Thymus (tissue), 11 donors: ENCODE measurements at regions not wholly inside any gene's neighbourhood (a gene's known extent, or its start where the extent isn't known, plus 50 kb on each side); places are given as distances from the start of the nearest gene placed in this dataset.

ENCODE experiments used
- DNase-seq, 9 donors: peaks; one replicate each; pipeline ENCODE4 v3.0.0-alpha.2; 2013; ENCODE audit warnings: low spot score in 9 of 9, low read depth in 6 of 9, missing footprints in 1 of 9
- H3K27ac ChIP-seq, 2 donors: one replicate each; pipeline ENCODE4 v1.5.1; 2013; ENCODE audit warnings: control low read depth in 1 of 2, low read depth in 1 of 2, low read length in 1 of 2, mild to moderate bottlenecking in 1 of 2, moderate library complexity in 1 of 2
- H3K27me3 ChIP-seq, 2 donors: one replicate each; pipeline ENCODE4 v1.5.1; 2013; ENCODE audit warnings: low read length in 1 of 2; ENCODE audit not compliant: control insufficient read depth in 2 of 2, insufficient read depth in 1 of 2
- H3K36me3 ChIP-seq, 2 donors: one replicate each; pipeline ENCODE4 v1.5.1; 2013; ENCODE audit warnings: low read length in 1 of 2, mild to moderate bottlenecking in 1 of 2, moderate library complexity in 1 of 2; ENCODE audit not compliant: control insufficient read depth in 2 of 2, insufficient read depth in 2 of 2
- H3K4me1 ChIP-seq, 2 donors: one replicate each; pipeline ENCODE4 v1.5.1; 2013; ENCODE audit warnings: low read length in 2 of 2; ENCODE audit not compliant: control insufficient read depth in 2 of 2, insufficient read depth in 2 of 2
- H3K4me3 ChIP-seq, 2 donors: one replicate each; pipeline ENCODE4 v1.5.1; 2013; ENCODE audit warnings: low read length in 2 of 2, control low read depth in 1 of 2, mild to moderate bottlenecking in 1 of 2
- H3K9me3 ChIP-seq, 2 donors: one replicate each; pipeline ENCODE4 v1.5.1; 2013; ENCODE audit warnings: low read length in 1 of 2, mild to moderate bottlenecking in 1 of 2; ENCODE audit not compliant: control insufficient read depth in 2 of 2, insufficient read depth in 1 of 2
- WGBS: extraction: QIAGEN DNeasy Blood & Tissue Kit; methylation state at CpG from one replicate; pipeline ENCODE4 v1.1.7; 2013; 5-methylcytosine and 5-hydroxymethylcytosine counted together
- donor health status: healthy.

GRCh38 chr10:130360826-130361311 is 224.7 kb downstream of the GLRX3 start:
- H3K4me1 ChIP-seq = no peaks in the 10 kb centered on the region
- H3K9me3 ChIP-seq = no peaks in the 10 kb centered on the region
- DNase-seq = no peak
- H3K27me3 ChIP-seq = no peaks in the 10 kb centered on the region
- no peaks in the 10 kb centered on the region for H3K36me3 ChIP-seq
- WGBS = 90% methylated on average over 11 of the region's 11 CpGs
- no peak overlapping the region for H3K27ac ChIP-seq
- H3K4me3 ChIP-seq = no peak overlapping the region

- Histone ChIP-seq H3K9me3 (no peaks in the 10 kb centered on the region), H3K4me1 (no peaks in the 10 kb centered on the region), H3K27ac (no peak overlapping the region), H3K27me3 (no peaks in the 10 kb centered on the region), H3K36me3 (no peaks in the 10 kb centered on the region), H3K4me3 (no peak overlapping the region)
- WGBS = 91% methylated on average over 10 of the region's 10 CpGs
- DNase-seq = no peak
Observed at GRCh38 chr10:130361351-130362105, 225.3 kb downstream of the GLRX3 start.

GRCh38 chr10:130362308-130362761 is 226.1 kb downstream of the GLRX3 start:
- Histone ChIP-seq H3K36me3 (no peaks in the 10 kb centered on the region), H3K9me3 (no peaks in the 10 kb centered on the region), H3K27me3 (no peaks in the 10 kb centered on the region), H3K27ac (no peak overlapping the region), H3K4me1 (no peaks in the 10 kb centered on the region), H3K4me3 (no peak overlapping the region)
- no peak for DNase-seq
- 74% methylated on average over 9 of the region's 9 CpGs for WGBS

- H3K27ac ChIP-seq = no peak overlapping the region
- no peaks in the 10 kb centered on the region for H3K36me3 ChIP-seq
- no peak overlapping the region for H3K4me3 ChIP-seq
- H3K27me3 ChIP-seq = no peaks in the 10 kb centered on the region
- H3K9me3 ChIP-seq = no peaks in the 10 kb centered on the region
- WGBS = 93% methylated on average over 5 of the region's 5 CpGs
- DNase-seq = no peak
- no peaks in the 10 kb centered on the region for H3K4me1 ChIP-seq
Observed at GRCh38 chr10:130363051-130363450, 226.9 kb downstream of the GLRX3 start.

GRCh38 chr10:130363899-130364445 is 227.8 kb downstream of the GLRX3 start:
- H3K4me3 ChIP-seq = no peak overlapping the region
- no peak for DNase-seq
- H3K36me3 ChIP-seq = no peaks in the 10 kb centered on the region
- no peak overlapping the region for H3K27ac ChIP-seq
- no peaks in the 10 kb centered on the region for H3K4me1 ChIP-seq
- no peaks in the 10 kb centered on the region for H3K27me3 ChIP-seq
- WGBS = 92% methylated on average over 8 of the region's 8 CpGs
- H3K9me3 ChIP-seq = no peaks in the 10 kb centered on the region

GRCh38 chr10:130364631-130365411 is 228.6 kb downstream of the GLRX3 start:
- WGBS = 72% methylated on average over 17 of the region's 17 CpGs
- Histone ChIP-seq H3K27me3 (no peaks in the 10 kb centered on the region), H3K9me3 (no peaks in the 10 kb centered on the region), H3K36me3 (no peaks in the 10 kb centered on the region), H3K4me1 (no peaks in the 10 kb centered on the region), H3K27ac (no peak overlapping the region), H3K4me3 (no peak overlapping the region)
- no peak for DNase-seq

GRCh38 chr10:130368761-130369560 is 232.8 kb downstream of the GLRX3 start:
- H3K9me3 ChIP-seq = no peaks in the 10 kb centered on the region
- no peaks in the 10 kb centered on the region for H3K4me1 ChIP-seq
- no peak overlapping the region for H3K27ac ChIP-seq
- no peaks in the 10 kb centered on the region for H3K27me3 ChIP-seq
- DNase-seq = no peak
- H3K36me3 ChIP-seq = no peaks in the 10 kb centered on the region
- 81% methylated on average over 20 of the region's 20 CpGs for WGBS
- no peak overlapping the region for H3K4me3 ChIP-seq

- H3K27ac ChIP-seq = no peak overlapping the region
- DNase-seq = no peak
- no peaks in the 10 kb centered on the region for H3K36me3 ChIP-seq
- H3K4me3 ChIP-seq = no peak overlapping the region
- WGBS = 89% methylated on average over 13 of the region's 13 CpGs
- H3K27me3 ChIP-seq = no peaks in the 10 kb centered on the region
- no peaks in the 10 kb centered on the region for H3K4me1 ChIP-seq
- no peaks in the 10 kb centered on the region for H3K9me3 ChIP-seq
Observed at GRCh38 chr10:130369645-130370381, 233.6 kb downstream of the GLRX3 start.
